Memory B cell (primary cell): ENCODE measurements at regions not wholly inside any gene's neighbourhood (a gene's known extent, or its start where the extent isn't known, plus 50 kb on each side); places are given as distances from the start of the nearest gene placed in this dataset.
"Not testable (repeated sequence)": the region's sequence is repeated elsewhere in the genome, so short reads cannot be mapped to it uniquely, and the experiment has no call there.

Experiments used
- ATAC-seq: fragments of 150-1000 bp; cut with Tn5 transposase; 2 replicates; pipeline ENCODE4 v1.10.0; 2021; ENCODE audit warnings: low read depth, mild to moderate bottlenecking, moderate library complexity
- DNase-seq, 2 donors: peaks; one replicate each; pipeline ENCODE4 v3.0.0; 2022; ENCODE audit warnings: low spot score in 2 of 2
- H3K27ac Mint-ChIP-seq: one replicate; pipeline ENCODE4 v1.8.0; 2022; ENCODE audit warnings: mild to moderate bottlenecking, moderate library complexity, mixed read lengths
- H3K27me3 Mint-ChIP-seq: one replicate; pipeline ENCODE4 v1.8.0; 2022; ENCODE audit warnings: mixed read lengths
- H3K36me3 Mint-ChIP-seq: one replicate; pipeline ENCODE4 v1.8.0; 2022; ENCODE audit warnings: mild to moderate bottlenecking, mixed read lengths
- H3K4me1 Mint-ChIP-seq: one replicate; pipeline ENCODE4 v1.8.0; 2022; ENCODE audit warnings: mixed read lengths
- H3K4me3 Mint-ChIP-seq: one replicate; pipeline ENCODE4 v1.8.0; 2022; ENCODE audit warnings: mild to moderate bottlenecking, moderate library complexity, mixed read lengths
- H3K9me3 Mint-ChIP-seq: one replicate; pipeline ENCODE4 v1.8.0; 2022; ENCODE audit warnings: mixed read lengths

DNA sequence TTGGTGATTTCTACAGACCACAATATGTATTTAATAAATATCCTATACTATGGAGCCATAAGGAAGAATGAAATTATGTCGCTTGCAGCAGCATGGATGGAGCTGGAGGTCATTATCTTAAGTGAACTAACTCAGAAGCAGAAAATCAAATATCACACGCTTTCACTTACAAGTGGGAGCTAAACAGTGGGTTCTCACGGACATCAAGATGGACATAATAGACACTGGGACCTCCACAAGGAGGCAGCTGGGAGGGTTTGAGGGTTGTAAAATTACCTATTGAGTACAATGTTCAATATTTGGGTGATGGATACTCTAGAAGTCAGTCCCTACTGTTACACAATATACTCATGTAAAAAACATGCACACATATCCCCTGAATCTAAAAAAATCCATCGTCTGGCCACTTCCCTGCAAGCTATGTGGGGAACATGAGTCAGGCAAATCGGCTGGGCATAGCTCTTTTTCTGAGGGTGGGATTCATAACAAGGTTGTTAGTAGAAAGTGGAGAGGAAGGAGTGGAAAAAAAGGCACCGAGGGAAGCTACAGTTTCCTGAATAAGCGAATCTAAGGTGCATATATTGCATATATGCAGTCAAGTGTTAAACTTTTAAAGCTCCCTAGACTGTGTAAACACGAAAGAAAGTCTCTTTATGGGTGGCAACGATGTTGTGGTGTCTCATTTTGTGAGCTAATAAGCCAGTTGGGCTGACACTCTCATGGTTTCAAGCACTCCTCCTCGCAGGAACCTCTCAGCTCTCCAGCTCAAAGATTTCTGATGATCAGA is 135.2 kb upstream of the CPHXL start:
- Mint-ChIP-seq H3K27ac (no peak overlapping the region), H3K9me3 (no peaks in the 10 kb centered on the region), H3K4me1 (no peaks in the 10 kb centered on the region), H3K27me3 (peaks cover 4% of the 10 kb centered on the region), H3K4me3 (no peak overlapping the region), H3K36me3 (no peaks in the 10 kb centered on the region)
- ATAC-seq, result no peak
- DNase-seq, result no peak

DNA sequence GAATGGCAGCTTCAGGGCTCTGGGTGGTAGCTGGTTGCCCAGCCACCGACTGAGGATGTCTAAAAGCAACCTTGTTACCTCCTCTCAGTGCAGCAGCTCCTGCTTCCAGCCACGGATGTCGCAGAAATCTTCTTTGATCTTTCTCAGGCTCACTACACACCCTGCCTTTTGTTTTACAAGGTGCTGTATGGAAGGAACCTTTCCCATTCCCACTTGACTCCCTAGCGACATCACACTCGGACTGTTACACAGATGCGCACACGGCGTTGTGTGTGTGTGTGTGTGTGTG is 135.8 kb upstream of the CPHXL start:
- no peak for DNase-seq
- Mint-ChIP-seq H3K4me3 (no peak overlapping the region), H3K36me3 (no peaks in the 10 kb centered on the region), H3K27me3 (peaks cover 4% of the 10 kb centered on the region), H3K27ac (no peak overlapping the region), H3K9me3 (no peaks in the 10 kb centered on the region), H3K4me1 (no peaks in the 10 kb centered on the region)
- ATAC-seq, result no peak

- ATAC-seq (no peak), DNase-seq (no peak)
- H3K36me3 Mint-ChIP-seq, result no peaks in the 10 kb centered on the region
- H3K4me3 Mint-ChIP-seq, result no peak overlapping the region
- no peaks in the 10 kb centered on the region for H3K27me3 Mint-ChIP-seq
- H3K4me1 Mint-ChIP-seq, result no peaks in the 10 kb centered on the region
- H3K9me3 Mint-ChIP-seq, result no peaks in the 10 kb centered on the region
- H3K27ac Mint-ChIP-seq, result no peak overlapping the region
Observed at GRCh38 chr16:75864243-75864642, 138.0 kb upstream of the CPHXL start.

GRCh38 chr16:75865736-75866135 is 139.4 kb upstream of the CPHXL start:
- ATAC-seq (no peak), DNase-seq (no peak)
- Mint-ChIP-seq H3K27ac (no peak overlapping the region), H3K4me1 (no peaks in the 10 kb centered on the region), H3K36me3 (no peaks in the 10 kb centered on the region), H3K27me3 (peaks cover 5% of the 10 kb centered on the region), H3K9me3 (peaks cover 2% of the 10 kb centered on the region), H3K4me3 (no peak overlapping the region)

GRCh38 chr16:75868636-75869632 is 142.6 kb upstream of the CPHXL start:
- Mint-ChIP-seq H3K4me3 (no peak overlapping the region), H3K4me1 (no peaks in the 10 kb centered on the region), H3K36me3 (no peaks in the 10 kb centered on the region), H3K27ac (no peak overlapping the region), H3K9me3 (peaks cover 2% of the 10 kb centered on the region), H3K27me3 (peaks cover 5% of the 10 kb centered on the region)
- ATAC-seq (no peak), DNase-seq (no peak)

GRCh38 chr16:75881280-75881679 is 155.0 kb upstream of the CPHXL start:
- H3K9me3 Mint-ChIP-seq, H3K27me3 Mint-ChIP-seq, ATAC-seq, H3K4me3 Mint-ChIP-seq, H3K27ac Mint-ChIP-seq, H3K36me3 Mint-ChIP-seq, DNase-seq, H3K4me1 Mint-ChIP-seq: not testable (repeated sequence)

DNA sequence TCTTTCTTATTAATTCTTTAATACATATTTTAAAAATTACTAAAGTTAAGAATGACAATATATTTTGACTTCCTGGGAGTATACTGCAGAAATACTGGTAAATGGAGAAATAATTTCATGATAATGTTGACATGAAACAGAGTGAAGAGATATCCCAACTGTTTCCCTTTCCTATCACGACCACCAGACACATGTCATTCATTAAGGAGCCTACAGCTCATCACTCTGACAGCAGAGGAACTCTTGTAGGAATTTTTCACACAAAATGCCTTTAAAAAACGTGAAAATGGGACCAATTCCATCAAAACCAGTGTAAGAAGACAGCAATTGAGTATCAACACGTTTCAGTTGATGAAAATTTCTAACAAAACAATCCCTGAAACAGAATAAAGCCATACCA is 172.9 kb upstream of the CPHXL start:
- no peaks in the 10 kb centered on the region for H3K27me3 Mint-ChIP-seq
- no peak for DNase-seq
- H3K4me3 Mint-ChIP-seq, result no peak overlapping the region
- no peaks in the 10 kb centered on the region for H3K36me3 Mint-ChIP-seq
- no peaks in the 10 kb centered on the region for H3K9me3 Mint-ChIP-seq
- H3K4me1 Mint-ChIP-seq, result no peaks in the 10 kb centered on the region
- H3K27ac Mint-ChIP-seq, result no peak overlapping the region
- ATAC-seq, result no peak

GRCh38 chr16:75908331-75909117 is 182.2 kb upstream of the CPHXL start:
- Mint-ChIP-seq H3K27me3 (peaks cover 1% of the 10 kb centered on the region), H3K27ac (no peak overlapping the region), H3K4me1 (no peaks in the 10 kb centered on the region), H3K9me3 (peaks cover 2% of the 10 kb centered on the region), H3K4me3 (no peak overlapping the region), H3K36me3 (no peaks in the 10 kb centered on the region)
- DNase-seq, result no peak
- ATAC-seq, result no peak

DNA sequence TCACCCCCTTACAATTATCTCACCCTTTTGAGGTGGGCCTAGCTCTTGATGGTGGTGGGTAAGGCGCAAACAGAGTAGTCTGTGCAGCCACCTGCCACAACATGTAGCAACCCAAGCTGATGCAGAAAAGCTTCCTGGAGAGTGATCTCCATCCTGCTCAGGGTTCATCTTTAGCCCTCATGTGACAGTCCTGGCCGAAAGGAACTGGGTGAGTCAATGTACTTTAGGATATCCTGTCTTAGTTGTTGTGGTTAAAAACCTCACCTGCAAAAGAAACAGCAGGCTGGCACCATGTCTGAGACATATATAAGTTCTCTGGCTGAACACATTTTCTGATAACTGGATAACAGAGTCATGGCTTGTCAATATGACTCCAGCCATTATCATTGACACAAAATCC is 183.5 kb upstream of the CPHXL start:
- Mint-ChIP-seq H3K4me3 (no peak overlapping the region), H3K27ac (no peak overlapping the region), H3K9me3 (peaks cover 2% of the 10 kb centered on the region), H3K27me3 (peaks cover 1% of the 10 kb centered on the region), H3K36me3 (no peaks in the 10 kb centered on the region), H3K4me1 (no peaks in the 10 kb centered on the region)
- DNase-seq (no peak), ATAC-seq (no peak)

DNA sequence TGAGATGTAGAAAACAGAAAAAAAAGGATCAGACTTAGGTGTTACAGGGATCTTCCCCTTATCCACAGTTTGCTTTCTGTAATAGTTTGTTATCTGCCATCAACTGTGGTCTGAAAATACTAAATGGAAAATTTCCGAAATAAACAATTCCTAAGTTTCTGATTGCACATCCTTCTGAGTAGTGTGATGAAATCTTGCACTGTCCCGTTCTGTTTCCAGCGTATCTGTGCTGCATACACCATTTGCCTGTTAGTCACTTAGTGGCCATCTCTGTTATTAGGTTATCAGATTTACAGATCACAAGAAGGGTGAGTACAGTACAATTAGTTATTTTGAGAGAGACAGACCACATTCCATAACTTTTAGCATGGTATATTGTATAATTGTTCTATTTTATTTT is 185.6 kb upstream of the CPHXL start:
- H3K27me3 Mint-ChIP-seq, result no peaks in the 10 kb centered on the region
- ATAC-seq, result no peak
- no peak overlapping the region for H3K4me3 Mint-ChIP-seq
- no peaks in the 10 kb centered on the region for H3K9me3 Mint-ChIP-seq
- H3K36me3 Mint-ChIP-seq, result no peaks in the 10 kb centered on the region
- H3K4me1 Mint-ChIP-seq, result no peaks in the 10 kb centered on the region
- no peak for DNase-seq
- H3K27ac Mint-ChIP-seq, result no peak overlapping the region

DNA sequence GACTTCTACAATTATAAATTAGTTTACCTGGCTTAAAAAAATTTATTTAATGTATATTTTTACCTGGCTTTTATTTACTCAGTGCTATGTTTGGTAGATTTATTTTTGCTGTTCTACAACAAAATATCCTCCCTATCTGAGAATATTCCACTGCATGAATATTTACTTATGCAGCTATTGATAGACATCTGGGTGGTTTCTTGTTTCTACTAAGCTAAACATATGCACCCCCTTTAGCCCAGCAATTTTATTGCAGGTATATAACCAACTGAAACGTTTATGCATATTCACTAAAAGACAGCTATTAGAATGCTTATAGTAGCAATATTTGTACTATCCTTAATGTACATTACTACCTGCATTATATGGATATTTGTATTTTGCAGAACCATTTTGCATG is 187.7 kb upstream of the CPHXL start:
- Mint-ChIP-seq H3K4me1 (no peaks in the 10 kb centered on the region), H3K27me3 (no peaks in the 10 kb centered on the region), H3K27ac (no peak overlapping the region), H3K4me3 (no peak overlapping the region), H3K9me3 (no peaks in the 10 kb centered on the region), H3K36me3 (no peaks in the 10 kb centered on the region)
- no peak for ATAC-seq
- no peak for DNase-seq

DNA sequence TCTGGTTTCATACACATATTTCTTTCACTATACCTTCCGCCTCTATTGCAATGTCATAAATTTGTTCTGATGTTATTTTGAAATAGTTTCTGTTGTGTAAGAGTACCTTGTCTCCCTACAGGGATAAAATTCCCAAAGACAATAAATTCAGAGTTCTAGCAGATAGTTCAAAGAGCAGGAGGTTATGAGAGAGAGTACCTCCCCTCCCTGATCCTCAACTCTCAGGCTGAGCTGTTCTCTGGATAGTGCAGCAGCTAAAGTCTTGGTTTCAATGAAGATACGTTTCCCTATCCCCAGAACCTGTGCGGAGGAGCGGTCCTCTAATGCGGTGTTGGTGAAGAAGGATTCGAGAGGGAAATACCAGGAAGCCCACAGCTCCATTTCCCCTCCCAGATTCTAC is 190.2 kb upstream of the CPHXL start:
- no peak overlapping the region for H3K4me3 Mint-ChIP-seq
- H3K27ac Mint-ChIP-seq, result no peak overlapping the region
- no peaks in the 10 kb centered on the region for H3K36me3 Mint-ChIP-seq
- no peaks in the 10 kb centered on the region for H3K9me3 Mint-ChIP-seq
- no peaks in the 10 kb centered on the region for H3K4me1 Mint-ChIP-seq
- no peaks in the 10 kb centered on the region for H3K27me3 Mint-ChIP-seq
- no peak for ATAC-seq
- no peak for DNase-seq

GRCh38 chr16:75918109-75918508 is 191.8 kb upstream of the CPHXL start:
- no peak overlapping the region for H3K27ac Mint-ChIP-seq

DNA sequence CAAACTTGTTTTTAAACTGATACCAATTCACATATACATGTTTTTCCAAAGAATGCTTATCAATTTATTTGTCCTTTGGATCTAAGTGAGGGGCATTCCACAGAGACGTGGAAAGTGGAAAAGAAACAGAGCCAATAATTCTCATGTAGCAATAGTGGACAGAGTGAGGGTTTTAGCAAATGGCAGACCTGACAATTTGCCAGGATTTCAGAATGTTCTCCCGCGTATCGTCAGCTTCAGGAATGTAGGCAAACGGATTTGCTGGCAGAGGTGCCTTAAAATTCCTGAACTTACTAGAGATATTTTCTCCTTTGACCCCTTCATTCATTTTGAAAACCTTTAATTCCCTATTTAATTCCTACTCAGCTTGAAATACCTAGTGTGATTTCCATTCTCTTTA is 193.4 kb upstream of the CPHXL start:
- Mint-ChIP-seq H3K9me3 (no peaks in the 10 kb centered on the region), H3K27me3 (no peaks in the 10 kb centered on the region), H3K27ac (no peak overlapping the region), H3K4me1 (no peaks in the 10 kb centered on the region), H3K36me3 (no peaks in the 10 kb centered on the region), H3K4me3 (no peak overlapping the region)
- ATAC-seq, result no peak
- DNase-seq, result no peak

More at GRCh38 chr16:75918109-75918508, 191.8 kb upstream of the CPHXL start:
- DNase-seq, result no peak
- Mint-ChIP-seq H3K4me1 (no peaks in the 10 kb centered on the region), H3K4me3 (no peak overlapping the region), H3K9me3 (no peaks in the 10 kb centered on the region), H3K27me3 (no peaks in the 10 kb centered on the region), H3K36me3 (no peaks in the 10 kb centered on the region)
- ATAC-seq, result no peak
